ENCODE measurements at regions not wholly inside any gene's neighbourhood (a gene's known extent, or its start where the extent isn't known, plus 50 kb on each side); places are given as distances from the start of the nearest gene placed in this dataset.

DNA sequence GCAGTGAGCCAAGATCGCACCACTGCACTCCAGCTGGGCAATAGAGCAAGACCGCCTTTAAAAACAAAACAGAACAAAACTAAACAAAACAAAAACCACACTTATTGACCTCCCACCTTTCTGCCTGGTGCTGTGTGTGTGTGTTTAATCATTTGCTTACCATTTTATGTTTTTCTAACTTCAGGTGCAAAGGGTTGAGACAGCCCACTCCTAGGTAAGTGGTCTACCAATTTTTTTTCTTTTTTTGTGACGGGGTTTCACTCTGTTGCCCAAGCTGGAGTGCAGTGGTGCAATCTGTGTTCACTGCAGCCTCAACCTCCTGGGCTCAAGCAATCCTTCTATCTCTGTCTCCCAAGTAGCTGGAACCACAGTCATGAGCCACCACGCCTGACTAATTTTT lies 65.8 kb downstream of the SALL1 start:
- no peak for DNase-seq

DNA sequence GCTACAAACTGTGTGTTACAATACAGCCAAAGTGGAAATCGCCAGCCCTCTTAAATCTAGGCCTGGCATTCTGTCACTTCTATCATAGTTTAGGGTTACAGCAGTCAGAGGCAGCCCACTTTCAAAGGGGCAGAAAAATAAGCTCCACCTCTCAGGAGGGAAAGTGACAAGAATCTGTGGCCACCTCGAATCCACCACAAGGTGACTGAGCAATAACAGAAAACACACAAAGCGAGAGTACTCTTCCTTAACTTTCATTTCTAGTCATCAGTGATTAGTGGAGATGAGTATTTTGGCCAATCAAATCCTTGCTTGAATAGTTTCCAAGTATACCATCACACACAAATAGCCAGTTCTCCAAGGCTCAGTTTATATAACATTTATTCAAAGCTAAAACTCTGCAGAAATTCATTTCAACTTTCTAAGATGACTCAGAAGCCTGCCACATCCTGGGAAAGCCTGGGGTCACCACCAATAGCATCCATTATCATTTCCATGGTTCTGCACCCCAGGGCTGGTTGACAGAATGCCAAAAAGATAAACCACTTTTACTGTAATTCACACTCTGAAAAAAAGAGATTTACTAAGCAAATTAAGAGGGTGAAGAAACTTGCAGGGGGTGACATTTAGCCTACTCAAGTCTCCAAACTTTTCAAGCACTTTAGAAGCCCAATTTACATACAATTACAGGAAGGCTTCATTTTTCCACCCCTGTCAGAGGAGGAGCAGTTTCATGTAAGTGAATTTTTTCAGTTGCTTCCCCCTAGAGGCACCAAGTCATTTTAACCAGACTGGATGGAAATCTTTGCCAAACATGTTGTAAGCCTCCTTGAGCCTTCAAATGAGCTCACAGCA lies 66.8 kb downstream of the SALL1 start:
- no peak for DNase-seq

DNA sequence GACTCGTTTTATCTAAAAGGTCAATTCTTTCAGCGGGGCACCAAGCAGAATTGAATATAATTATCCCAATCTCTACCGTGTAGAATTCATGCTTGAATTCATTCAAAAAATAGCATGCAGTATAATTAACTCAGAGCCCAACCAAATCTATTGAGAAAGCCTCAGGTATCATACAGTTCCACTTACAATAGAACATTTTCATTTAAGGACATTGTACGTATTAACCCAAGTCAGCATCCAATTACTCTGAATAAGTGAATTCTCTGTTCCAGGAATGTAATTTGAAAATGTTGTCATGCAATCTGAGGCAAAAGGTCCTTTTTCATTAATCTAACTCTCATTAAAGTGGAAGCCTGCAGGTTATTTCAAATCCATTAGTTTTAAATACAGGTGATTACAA lies 78.5 kb downstream of the SALL1 start:
- DNase-seq = no peak

DNA sequence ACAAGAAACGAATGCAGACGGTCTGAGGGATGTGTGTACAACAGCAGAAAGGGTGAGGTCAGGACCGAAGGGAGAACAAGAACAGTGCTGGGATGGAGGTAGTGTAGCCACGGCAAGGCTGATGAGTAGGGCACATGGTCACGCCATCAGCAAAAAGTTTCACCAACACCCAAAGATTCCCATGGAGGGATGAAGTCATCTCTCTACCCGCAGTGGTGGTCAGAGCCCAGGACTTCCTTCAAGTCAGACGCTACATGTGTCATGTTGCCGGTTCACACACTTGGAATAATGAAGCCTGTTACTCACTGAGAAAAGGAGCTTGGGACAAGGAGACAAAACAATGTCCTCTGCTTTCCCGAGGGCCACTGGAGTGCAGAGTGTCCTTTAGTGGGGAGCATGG lies 79.7 kb downstream of the SALL1 start:
- DNase-seq = no peak

DNA sequence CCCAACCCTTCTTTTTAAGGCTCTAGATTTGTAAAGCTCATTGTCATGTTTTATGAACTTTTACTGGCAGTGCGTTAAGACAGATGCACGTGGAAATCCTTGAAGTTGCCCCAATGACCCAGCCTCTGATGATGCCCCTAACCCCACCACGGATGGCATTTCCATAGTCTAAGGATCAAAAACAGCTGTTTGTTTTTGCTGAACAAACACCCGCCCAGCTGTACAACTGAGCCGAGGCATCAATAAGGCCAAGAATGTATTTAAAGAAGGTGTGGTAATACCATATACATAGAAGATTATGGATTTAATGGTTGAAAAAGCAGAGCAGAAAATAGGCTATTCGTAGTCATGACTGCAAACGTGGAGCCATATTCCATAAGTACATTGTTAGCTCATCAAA lies 83.7 kb downstream of the SALL1 start:
- DNase-seq = no peak

DNA sequence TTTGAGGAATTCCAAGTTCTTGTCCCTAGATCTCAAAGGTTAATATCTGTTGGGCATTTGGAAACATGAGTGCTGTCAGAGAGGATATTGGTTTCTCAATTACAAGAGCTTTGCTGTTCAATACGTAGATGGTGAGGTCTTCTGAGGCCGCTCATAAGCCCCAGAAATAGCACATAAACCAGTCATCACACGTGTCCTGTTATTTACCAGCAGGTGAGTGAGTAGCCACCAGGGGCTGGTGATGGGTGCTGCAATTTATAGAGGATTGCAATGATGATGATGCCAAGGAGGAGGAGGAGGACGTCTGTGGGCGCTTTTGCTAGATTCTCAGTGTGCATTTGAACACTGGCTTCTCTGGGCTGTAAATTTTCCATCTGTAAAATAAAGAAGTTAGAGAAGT lies 89.0 kb downstream of the SALL1 start:
- DNase-seq = no peak

DNA sequence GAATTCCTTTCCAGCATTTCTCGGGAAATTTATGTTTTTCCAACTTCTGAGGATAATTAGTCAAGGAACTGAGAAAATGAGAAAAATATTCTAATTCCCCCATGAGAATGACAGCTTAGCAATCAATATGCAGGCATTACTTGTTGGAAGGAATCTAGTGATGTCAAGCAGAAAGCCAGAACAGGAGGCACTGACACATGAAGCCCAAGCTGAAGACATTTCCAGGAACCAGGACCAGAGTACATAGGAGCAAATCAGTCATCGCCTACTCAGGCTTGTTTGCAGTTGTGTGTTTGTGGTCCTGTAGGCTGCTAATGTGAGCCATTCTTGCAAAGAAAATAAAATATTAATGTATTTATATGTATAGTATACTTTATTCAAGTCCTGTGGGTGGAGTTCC lies 89.7 kb downstream of the SALL1 start:
- no peak for DNase-seq

DNA sequence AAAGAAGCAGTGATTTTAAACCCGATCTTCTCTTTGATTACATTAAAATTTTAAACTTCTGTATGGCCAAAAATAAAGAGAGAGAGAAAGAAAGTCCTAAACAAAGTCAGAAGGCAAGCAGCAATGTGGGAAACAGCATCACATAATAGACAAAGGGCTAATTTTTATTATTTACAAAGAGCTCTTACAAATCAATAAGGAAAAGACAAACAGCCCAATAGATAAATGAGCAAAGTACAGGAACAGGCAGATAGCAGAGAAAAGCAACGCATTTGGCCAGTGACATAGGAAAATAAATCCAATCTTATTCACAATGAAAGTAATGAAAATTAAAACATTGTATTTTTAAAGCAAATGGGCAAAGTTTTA lies 93.1 kb downstream of the SALL1 start:
- DNase-seq = no peak

DNA sequence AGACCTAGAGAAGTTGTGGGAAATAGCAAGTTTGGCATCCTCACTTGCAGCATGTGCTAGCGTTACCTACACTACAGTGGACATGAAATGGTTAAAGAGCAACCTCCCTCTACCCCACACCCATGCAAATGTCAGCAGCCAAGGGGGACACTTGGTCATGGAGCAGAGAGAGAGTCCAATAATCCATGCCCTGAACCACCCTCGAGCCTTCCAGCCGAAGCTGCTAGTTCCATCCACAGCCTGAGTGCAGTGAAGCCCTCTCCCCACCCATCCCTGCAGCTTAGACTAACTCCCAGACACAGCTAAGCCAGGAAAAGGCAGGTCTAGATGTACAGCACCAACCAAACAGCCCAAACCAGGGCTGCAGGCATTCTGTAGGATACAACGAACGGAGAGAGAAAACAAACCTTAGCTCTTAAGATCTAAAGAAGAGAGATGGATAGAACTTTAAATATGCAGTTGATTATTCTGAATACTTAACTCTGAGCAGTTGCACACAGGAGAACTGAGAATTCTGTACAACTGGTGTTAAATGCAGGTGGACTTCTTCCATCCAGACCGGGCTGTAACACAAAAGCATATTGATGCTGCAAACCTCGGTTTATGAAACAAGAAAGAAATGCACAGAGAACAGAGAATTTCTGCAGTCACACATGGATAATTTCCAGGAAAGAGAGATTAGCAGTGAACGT lies 93.8 kb downstream of the SALL1 start:
- DNase-seq = no peak

DNA sequence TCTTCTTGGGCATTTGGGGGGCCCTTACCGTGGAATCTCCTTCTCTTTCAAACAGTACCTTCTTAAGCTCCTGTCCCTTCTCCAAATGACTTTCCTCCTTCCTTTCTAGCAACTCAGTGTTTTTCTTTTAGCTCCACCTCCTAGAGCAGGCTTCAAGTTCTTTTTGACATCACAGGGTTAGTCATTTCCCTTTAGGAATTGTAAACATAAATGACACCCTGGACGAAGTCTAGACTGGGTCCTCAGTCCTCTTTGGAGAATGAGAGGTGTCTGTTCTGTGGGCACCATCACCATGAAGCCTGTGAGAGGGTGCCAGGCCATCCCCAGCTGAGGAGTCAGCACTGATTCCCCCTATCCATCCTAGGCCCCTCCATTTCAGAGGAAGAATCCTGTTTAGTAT lies 94.7 kb downstream of the SALL1 start:
- DNase-seq = no peak

DNA sequence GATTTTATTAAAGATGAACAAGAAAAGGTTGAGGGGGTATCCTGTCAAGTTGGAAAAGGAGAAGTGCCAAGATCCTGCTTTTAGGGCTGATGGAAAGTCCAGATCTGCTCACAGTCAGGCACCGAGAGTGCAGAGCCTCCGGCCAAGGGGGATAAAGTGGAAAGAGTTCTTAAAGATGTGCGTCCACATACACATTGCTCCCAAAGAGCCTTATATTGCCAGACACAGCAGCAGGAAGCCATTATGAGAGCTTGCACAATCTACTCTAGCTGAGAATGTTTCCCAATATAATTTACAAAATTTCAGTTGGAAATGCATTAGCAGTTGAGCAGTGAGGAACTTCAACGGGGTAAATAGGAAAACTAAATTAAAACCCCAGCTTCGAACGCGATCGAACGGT lies 95.6 kb downstream of the SALL1 start:
- DNase-seq = no peak

DNA sequence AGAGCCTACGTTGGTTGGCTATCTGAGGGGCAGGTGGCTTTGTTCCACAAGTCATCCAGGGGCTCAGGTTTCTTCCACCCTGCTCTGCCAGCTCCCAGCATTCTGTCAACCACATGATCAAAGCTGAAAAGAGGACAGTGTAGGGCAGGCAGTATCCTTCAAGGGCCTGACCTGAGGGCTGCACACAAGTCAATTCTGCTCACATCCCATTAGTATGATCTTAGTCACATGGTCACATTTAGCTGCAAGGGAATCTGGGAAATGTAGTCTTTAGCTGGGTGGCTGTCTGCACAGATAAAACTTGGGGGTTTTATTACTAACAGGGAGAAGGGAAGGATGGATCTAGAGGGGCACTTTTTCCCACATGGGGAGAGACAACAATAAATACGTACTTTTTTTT lies 97.3 kb downstream of the SALL1 start:
- no peak for DNase-seq

DNA sequence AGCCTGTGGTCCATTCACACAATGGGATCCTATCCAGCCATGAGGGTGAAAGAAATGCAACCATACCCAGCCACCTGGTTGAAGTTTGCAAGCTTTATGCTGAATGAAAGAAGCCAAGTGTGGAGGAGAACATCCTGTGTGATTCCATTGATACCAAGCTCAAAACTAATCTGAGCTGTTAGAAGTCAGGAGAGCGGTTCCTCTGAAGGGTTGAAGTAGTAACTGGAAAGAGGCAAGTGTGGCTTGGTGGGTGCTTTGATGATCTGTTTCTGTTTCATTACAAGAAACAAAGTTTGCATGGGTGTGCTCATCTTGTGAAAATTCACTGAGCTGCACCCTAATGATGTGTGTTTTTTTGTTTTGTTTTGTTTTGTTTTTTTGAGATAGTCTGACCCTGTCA lies 99.4 kb downstream of the SALL1 start:
- DNase-seq = no peak

DNA sequence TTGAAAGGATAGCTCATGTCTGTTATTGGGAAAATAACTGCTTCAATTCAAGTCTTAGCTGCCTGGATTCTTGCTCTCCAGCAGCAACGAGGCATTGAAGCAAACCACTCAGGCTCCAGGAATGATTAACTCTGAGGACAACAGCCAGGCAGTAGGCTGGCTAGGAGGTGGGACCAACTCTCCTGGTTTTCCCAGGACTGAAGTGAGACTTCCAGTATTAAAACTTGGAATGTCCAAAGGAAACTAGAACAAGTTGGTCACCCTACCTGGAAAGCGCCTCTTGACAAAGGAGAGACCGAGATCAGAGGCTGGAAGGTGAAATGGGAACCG lies 100.7 kb downstream of the SALL1 start:
- no peak for DNase-seq

DNA sequence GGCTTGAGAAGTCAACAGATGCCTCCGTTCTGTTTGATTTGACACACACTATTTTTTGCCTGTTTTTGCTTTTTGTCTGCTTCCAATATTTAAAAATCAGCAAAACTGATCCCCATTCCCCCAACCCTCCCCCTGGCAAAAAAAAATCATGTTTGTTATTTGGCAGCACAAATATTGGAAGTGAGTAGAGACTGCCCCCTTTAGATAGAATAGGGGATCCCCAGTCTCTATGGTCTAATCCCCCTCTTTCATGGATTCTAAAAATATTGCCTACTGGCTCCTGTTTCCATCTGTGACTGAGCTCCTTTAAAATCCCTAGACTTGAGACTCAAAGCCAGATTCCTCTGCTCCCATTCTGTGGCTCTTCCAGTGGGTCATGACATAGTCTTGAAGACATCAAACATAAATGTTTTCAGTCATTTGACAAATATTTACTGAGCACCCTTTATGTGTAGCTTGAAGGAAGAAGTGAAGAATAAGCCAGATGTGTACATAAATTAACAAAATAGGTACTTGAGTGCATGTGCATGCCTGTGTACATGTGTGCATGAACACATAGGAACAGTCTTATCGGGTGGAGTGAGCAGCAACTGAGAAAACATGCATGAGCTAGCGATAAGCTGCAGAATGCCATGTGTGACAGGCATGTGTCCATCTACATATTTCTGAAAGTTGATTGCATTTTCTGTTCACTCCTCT lies 101.2 kb downstream of the SALL1 start:
- DNase-seq = no peak

DNA sequence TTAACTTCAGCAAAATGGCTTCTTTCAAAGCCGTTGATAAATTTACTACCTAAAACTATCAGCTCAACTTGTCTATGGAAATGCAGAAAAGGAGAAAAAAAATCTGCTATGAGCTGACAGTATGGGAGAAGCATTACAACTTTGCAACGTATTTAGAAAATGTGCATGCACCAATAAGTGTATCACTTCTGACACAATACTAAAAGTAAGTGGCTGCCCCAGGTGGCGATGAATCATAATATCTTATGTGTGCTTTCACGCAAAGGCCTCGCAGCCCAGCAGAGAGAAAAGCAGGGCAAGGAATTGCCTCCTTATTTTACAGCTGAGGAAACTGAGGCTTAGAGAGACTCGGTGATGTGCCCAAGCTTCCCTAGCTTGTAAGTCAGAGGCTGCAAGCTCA lies 101.8 kb downstream of the SALL1 start:
- DNase-seq = no peak

DNA sequence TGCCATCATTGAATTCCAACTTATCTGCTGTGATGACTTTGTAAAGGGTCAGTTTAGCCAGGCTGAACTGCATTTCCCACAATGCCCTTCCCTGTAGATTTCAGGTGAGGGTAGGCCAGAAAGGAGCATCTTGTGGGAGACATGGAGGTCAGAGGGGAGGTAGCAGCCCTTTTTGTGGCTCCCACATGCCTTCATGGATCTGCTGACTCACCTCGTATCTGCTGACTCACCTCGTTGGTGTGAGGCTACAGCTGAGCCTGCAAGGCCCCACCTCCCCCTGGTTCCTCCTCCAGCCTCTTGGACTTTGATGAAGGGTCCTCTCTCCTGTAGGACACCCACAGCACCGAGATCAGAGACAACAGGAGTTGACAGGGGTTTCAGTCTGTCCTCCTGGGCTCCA lies 102.5 kb downstream of the SALL1 start:
- no peak for DNase-seq

DNA sequence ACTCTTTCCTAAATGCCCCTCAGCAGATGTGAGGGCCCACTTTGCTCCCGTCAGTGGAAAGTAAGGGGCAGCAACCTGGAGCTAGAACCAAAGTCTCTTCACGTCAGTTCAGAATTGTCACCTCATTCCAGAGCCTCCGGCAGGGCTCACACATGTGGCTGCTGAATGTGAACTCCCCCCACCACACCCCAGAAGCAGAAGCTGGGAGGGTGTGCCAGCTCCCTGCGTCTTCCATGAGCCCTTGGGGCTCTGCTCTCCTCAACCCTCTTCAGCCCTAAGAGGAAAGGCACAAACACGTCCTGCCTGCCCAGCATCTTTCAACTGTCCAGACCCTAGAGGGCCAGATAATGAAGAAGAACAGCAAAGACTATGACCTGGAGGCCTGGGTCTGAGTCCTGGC lies 105.3 kb downstream of the SALL1 start:
- no peak for DNase-seq

DNA sequence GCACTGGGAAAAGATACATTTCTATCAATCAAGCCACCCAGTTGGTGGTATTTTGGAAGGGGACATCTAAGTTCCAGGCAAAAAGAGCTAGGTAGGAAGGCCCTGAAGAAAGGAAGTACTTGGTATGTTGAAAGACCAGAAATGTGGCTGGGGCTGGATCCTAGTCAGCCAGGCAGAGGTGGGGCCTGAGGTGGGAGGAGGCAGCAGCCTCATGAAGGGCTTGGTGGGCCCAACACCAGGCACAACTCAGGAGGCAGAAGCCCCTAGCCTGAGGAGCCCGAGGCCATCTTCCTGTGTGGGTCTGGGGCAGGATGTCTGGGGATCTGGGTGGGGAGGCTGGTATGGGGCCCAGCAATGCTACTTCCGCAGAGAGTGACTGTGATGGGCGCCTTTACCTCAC lies 105.9 kb downstream of the SALL1 start:
- DNase-seq = no peak

DNA sequence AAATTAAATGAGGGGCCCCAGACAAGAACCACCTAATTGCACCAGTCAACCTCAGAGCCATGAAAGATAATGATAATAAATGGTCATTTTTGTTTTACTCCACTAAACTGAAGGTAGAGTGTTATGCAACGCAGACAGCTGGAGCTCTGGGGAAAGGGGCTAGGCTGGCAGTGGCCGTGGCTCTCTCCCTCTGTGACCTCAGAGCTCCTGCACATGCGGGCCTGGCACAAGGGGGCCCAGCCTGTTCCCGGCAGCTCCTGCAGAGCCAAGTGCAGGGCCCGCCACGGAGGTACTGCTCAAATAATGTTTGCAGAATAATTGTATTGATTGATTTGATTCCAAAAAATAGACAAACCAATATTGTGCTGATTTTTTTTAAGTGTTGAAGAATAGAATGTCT lies 109.5 kb downstream of the SALL1 start:
- DNase-seq = no peak

DNA sequence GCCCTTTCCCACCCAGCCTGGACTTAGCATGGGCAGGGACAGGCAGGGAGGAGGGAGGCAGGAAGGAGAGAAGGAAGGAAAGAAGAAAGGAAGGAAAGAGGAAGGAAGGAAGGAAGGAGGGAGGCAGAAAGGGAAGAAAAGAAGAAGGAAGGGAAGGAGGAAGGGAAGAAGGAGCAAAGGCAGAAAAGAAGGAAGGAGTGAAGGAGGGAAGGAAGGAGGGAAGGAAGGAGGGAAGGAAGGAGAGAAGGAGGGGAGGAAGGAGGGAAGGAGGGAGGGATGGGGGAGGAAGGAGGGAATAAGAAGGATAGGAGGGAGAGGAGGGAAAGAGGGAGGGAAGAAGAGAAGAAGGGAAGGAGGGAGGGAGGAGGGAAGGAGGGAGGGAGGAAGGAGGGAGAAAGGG lies 110.4 kb downstream of the SALL1 start:
- no peak for DNase-seq

DNA sequence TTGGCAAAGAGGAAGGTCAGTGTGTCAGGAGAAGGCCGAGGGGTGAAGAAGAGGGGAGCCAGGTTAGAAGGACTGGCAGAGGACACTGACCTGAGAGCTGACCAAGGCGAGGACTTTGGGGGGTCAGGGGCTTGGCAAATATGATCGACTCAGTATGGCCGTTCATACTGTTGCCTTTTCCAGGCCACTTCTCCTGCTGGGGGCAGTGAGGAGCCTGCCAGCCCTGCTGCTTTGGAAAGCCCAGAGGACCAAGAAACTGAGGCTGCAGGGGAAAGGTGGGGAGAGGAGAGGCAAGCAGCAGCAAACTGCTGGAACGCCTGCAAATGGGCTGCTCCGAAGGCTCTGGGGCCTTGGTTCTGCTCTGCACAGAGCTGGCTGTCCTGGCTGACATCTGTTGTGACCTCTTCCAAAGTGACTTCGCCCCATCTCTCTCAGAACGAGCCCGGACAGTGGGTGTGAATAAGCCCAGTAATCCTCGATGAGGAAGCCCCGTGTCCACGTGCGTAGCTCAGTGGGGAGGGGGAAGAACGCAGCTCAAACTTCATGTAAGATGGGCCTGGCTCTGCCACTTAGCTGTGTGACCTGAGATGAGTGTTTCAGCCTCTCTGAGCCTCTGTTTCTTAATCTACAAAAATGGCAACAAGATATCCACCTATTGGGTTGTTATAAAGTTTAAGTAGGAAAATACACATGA lies 111.3 kb downstream of the SALL1 start:
- no peak for DNase-seq

DNA sequence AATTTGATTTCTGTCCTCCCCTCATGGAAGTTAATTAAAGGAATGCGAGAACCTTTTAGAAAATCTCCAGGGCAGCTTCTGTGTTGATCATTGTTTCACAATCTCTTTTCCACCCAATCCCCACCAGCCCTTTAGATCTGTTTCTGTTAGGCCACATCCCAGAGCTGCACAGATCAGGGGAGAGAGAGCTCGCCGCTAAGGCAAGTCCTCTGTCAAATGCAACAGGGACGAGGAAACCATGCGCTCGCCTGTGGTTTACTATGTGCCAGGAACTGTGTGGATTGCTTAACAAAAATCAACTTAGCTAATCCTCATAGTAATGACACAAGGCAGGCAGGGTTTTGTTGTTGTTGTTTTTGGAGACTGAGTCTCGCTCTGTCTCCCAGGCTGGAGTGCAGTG lies 115.4 kb downstream of the SALL1 start:
- DNase-seq = no peak

DNA sequence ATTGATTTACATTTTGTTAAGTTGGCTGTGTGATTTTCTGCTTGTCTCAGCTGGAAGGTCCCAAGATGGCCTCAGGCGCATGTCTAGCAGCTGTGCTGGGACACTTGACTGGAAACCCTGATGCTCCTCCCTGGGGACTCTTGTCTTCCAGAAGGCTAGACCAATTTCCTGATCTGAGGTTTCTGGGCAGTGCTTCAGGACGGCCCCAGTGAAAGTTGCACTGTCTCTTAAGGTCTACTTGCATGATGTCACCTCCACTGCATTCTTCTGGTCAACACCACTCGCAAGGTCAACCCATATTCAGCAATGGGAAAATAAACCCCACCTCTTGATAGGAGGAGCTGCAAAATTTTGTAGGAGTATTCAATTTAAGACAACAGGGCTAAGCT lies 116.0 kb downstream of the SALL1 start:
- DNase-seq = no peak
